ENCODE measurements at regions not wholly inside any gene's neighbourhood (a gene's known extent, or its start where the extent isn't known, plus 50 kb on each side); places are given as distances from the start of the nearest gene placed in this dataset.

DNA sequence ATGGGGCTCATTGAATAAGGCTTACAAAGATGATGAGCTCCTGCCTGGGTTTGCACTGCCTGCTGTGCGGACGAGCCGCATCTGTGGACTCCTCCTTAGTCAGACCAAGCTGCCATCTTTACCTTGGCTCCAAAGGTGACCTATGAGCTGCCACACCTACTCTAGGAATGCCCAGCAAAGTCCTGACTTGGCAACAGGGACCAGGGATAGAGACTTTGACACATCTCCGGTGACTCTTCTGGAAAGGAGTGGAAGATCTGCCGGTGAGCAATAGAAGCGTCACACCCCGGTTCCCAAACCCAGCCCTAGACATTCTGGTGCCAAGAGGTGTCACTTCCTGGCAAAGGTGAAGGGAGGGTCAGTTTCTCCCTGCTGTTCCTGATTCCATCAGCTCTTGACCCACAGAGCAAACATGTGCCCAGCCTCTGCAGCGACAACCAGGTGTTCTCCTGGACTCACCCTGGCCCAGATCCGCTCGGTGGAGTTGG, 50.2 kb upstream of the GTF3A start:
- TF ChIP-seq EP300 (IDR thresholded peaks at IDR 0.05; ENCODE audit: borderline replicate concordance) (no peak), NFIC (IDR thresholded peaks at IDR 0.05) (no peak), FOXM1 (IDR thresholded peaks at IDR 0.05; ENCODE audit: borderline replicate concordance, low read depth) (no peak), EGR1 (IDR thresholded peaks at IDR 0.05) (no peak), CREB1 (IDR thresholded peaks at IDR 0.05; ENCODE audit: low read depth) (no peak), CEBPB (IDR thresholded peaks at IDR 0.05) (no peak), RAD21 (IDR thresholded peaks at IDR 0.05; ENCODE audit: low read depth) (no peak), YY1 (IDR thresholded peaks at IDR 0.05; ENCODE audit: low read depth) (no peak), TAF1 (IDR thresholded peaks at IDR 0.05; ENCODE audit: low read depth) (no peak)
- TF ChIP-seq, protein P1, sequence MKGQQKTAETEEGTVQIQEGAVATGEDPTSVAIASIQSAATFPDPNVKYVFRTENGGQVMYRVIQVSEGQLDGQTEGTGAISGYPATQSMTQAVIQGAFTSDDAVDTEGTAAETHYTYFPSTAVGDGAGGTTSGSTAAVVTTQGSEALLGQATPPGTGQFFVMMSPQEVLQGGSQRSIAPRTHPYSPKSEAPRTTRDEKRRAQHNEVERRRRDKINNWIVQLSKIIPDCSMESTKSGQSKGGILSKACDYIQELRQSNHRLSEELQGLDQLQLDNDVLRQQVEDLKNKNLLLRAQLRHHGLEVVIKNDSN (IDR thresholded peaks at IDR 0.05): no peak
- TF ChIP-seq, protein P2, sequence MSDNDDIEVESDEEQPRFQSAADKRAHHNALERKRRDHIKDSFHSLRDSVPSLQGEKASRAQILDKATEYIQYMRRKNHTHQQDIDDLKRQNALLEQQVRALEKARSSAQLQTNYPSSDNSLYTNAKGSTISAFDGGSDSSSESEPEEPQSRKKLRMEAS (IDR thresholded peaks at IDR 0.05): no peak

All from Ishikawa (cell line).